NCI-H2171 treated with DMSO at 0.1 percent for 48 hours (cell line): ENCODE measurements at regions not wholly inside any gene's neighbourhood (a gene's known extent, or its start where the extent isn't known, plus 50 kb on each side); places are given as distances from the start of the nearest gene placed in this dataset.

Experiments
- DNase-seq: peaks from one replicate; lab custom pipeline; 2025; lab: John Stamatoyannopoulos, UW

GRCh38 chr3:22315925-22316324 lies 564.9 kb upstream of the ZNF385D start:
- DNase-seq = no peak

DNA sequence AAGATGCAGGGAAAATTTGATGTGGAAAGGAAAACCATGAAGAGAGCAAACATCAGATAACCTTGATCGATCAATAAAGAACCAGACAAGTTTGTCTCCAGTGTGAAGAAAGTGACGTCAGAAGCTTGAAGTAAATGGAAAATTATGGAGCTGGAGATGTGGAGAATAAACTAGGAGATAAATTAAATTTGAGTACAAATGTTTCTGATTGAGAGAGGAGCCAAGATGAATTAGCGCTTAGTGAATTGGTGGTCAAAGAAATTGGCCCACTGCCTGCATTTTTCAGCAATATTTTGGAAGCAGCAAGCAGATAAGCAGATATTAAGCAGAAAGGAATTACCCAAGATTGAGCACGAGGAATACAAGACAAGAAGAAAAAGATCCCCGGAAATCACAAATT lies 567.3 kb upstream of the ZNF385D start:
- DNase-seq = no peak

- DNase-seq = no peak
Observed at GRCh38 chr3:22319446-22319845, 568.4 kb upstream of the ZNF385D start.

GRCh38 chr3:22322861-22323260 lies 571.9 kb upstream of the ZNF385D start:
- DNase-seq = no peak

DNA sequence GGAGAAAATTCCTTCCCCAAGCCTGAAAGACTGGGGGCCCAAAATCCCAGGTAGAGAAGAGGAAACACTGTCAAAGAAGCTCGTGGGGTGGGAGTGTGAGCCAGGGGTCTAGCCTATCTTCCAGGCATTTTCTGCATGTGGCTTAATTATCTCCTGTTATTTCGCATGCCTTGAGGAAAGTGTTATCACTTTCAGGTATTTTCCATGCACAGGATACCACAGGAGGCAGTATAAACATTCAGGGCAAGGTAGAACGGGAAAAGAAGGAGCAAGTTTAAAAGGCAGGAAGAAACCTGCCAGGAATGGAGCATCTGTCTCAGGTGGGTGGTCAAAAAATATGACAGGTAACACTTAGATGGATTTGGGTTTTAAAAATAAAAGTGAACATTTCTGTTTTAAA lies 575.3 kb upstream of the ZNF385D start:
- no peak for DNase-seq

- no peak for DNase-seq
Observed at GRCh38 chr3:22334996-22335395, 584.0 kb upstream of the ZNF385D start.

- no peak for DNase-seq
Observed at GRCh38 chr3:22349215-22349851, 598.3 kb upstream of the ZNF385D start.

- no peak for DNase-seq
Observed at GRCh38 chr3:22351806-22352205, 600.8 kb upstream of the ZNF385D start.

DNA sequence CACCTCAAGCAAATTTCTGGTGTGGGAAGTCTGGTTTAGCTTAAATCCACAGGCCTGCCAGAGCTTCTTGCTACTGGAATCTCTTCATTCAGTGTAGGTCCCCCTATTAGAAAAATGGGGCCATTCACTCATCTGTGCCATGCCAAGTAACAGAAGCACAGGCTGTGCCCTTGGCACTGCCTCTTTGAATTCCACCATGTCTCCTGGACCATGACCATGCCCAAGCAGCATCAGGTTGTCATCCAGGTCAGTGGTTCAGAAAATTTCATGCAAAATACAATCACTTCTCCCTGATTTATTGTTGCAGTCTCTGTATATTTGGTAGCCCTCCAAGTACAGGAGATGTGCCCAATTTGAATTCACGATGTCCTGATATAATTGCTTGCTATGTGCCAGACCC lies 602.1 kb upstream of the ZNF385D start:
- no peak for DNase-seq

DNA sequence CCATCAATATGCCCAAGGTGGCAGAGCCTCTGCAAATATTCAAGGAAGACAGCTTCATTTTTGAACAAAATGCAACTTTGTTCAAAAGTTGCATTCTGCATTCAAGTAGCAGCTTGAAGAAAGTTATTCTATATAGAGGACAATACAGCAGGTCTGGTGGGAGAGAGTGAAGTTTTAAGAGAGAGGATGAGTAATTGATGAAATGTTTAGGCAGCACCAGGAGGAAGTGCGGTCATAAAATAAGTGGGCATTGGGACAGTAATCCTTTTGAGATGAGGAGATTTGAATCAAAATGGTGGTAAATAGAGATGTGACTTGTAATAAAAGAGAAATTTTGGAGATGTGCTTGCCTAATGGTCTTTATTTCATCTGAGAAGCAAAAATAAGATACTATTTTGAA lies 607.3 kb upstream of the ZNF385D start:
- no peak for DNase-seq

- DNase-seq = no peak
Observed at GRCh38 chr3:22360164-22360563, 609.2 kb upstream of the ZNF385D start.

DNA sequence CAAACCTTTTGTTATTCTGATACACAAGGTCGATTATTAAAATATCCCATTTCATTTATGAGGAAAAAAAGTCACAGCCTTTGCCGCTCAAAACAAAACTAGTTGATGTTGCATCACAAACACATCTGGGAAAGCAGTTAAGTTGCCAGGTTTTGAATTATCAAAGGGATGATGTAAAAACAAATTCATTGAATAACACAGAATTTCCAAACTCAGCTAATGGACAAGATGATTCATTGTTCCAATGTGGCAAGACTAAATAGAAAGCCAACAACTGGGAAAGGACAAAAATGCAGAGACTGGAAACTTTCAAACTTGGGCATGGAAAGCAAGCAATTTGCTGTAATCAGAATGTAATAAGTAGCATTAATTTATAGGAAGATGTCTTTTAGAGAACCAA lies 610.0 kb upstream of the ZNF385D start:
- no peak for DNase-seq

GRCh38 chr3:22361521-22361920 lies 610.5 kb upstream of the ZNF385D start:
- DNase-seq = no peak

DNA sequence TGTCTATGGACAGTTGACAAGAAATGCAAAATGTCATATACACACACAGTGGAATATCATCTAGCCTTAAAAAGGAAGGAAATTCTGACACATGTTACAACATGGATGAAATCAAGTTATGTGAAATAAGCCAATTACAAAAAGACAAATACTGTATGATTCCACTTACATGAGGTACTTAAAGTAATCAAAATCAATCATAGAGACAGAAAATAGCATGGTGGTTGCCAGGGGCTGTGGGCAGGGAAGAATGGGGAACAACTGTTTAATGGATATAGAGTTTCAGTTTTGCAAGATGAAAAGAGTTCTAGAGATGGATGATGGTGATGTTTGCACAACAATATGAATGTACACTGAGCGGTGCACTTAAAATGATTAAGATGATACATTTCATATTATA lies 613.8 kb upstream of the ZNF385D start:
- DNase-seq = no peak

GRCh38 chr3:22366781-22367180 lies 615.8 kb upstream of the ZNF385D start:
- no peak for DNase-seq

GRCh38 chr3:22371036-22371435 lies 620.0 kb upstream of the ZNF385D start:
- no peak for DNase-seq

DNA sequence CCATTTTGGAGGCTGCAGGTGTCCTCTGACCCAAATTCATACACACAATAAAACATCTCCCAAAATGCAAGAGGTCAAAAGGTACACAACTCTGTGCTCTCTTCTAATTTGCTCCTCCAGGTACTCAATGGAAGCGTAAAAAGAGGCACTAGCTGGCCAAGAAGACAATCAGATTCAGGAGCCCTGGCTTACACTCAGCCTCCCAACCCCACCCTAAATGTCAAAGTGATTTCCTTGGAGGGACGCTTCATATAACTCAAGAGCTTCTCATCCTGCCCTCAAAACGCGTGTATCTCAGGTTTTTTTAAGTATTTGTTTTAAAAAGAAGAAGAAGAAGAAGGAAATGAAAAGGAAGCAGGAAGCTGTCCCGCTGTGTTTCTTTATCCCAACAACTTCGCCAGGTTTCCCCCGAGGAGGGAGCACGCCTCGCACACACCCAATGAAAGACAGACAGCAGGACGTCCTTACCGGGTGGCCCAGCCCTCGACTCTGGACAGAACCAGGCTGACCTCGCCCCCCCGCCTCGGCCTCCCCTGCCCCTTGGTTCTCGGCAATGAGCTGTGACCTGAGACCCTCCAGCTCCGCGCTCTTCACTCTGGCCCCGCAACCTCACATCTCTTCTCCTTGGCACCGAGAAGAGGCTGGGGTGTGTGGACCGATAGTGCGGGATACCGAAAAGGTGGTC lies 620.7 kb upstream of the ZNF385D start:
- DNase-seq = no peak

DNA sequence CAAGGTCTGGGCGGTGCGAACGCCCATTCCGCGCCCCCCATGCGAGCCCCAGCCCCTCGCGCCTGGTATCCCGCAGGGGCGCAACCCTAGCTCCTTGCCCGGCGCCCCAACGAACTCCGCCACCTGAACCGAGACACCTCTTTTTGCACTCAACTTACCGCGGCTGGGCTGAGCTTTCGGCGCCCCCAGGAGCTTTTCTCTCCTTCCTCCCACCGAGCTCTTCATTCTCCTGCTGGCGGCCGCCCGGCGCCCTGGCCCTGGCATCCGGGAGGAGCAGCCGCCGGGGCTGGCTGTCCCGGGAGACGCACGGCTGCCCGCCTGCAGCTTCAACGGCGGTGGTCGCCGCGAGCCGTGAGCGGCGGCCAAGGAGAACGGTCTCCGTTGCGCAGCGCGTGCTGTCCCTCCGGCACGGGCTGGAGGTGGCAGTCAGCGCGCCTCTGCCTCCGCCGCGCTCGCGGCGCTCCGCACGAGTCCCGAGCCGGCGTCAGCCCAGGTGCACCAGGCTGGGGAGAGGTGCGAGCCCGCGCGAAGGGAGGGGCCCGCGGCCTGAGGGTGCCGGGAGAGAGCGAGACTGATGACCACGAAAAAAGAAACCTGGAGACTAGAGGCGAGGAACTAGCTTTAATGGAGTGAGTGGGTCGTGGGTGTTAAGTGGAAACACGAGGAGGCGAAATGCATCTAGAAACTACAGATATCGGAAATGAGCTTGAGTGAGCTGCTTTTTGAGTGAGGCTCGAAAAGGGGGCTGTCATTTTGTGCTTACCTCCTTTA lies 621.5 kb upstream of the ZNF385D start:
- DNase-seq = no peak

DNA sequence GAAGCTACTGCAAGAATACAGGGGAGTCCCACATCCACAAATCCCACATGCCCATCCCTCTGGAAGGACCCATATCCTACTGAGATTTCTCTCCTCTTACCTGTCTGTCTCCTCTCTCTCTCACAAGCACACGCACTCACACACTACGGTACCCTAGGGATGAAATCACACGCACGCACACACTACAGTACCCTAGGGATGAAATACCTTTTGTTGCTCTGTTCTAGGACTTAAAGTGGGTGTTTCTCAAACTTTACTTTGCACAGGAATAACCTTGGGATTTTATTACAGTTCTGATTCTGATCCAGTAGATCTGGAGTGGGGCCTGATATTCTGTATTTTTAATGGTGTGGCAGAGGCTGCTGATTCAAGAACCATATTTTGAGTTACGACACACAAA lies 622.2 kb upstream of the ZNF385D start:
- DNase-seq = no peak

DNA sequence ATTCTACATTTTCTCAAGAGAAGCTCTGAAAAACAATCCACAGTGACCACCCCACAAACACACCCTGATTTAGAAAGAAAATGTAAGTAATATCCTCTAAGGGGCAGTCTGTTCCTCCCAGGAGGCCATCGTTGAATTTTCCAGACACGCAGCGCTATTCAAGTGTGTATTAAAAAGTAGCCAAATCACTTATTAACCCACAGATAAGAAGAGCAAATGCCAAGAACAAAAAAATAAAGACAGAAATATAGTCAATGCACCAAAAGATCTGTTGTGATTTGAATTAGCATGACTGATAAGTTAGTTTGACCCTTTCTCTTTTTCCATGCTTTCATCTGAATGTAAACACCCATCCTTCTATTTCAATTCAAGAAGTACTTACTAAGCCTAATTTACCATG lies 622.8 kb upstream of the ZNF385D start:
- DNase-seq = no peak

- DNase-seq = no peak
Observed at GRCh38 chr3:22377421-22377820, 626.4 kb upstream of the ZNF385D start.

- no peak for DNase-seq
Observed at GRCh38 chr3:22378869-22379268, 627.9 kb upstream of the ZNF385D start.

- DNase-seq = no peak
Observed at GRCh38 chr3:22380253-22380652, 629.2 kb upstream of the ZNF385D start.
